Testis (tissue), 2 donors: ENCODE measurements at regions not wholly inside any gene's neighbourhood (a gene's known extent, or its start where the extent isn't known, plus 50 kb on each side); places are given as distances from the start of the nearest gene placed in this dataset.

Source experiments
- CTCF ChIP-seq, 3 experiments: fragments of 450-650 bp in 2 of 3; fragments of 200-600 bp in 1 of 3; sonication (generic) in 1 of 3; IDR thresholded peaks; one replicate each; pipeline ENCODE4 v1.5.1; 2016 to 2019; ENCODE audit warnings: antibody characterized with exemption in 3 of 3, mild to moderate bottlenecking in 2 of 3, moderate library complexity in 1 of 3
- POLR2A ChIP-seq: fragments of 450-650 bp; IDR thresholded peaks from one replicate; pipeline ENCODE4 v1.6.1; 2017; ENCODE audit warnings: antibody characterized with exemption, mild to moderate bottlenecking, moderate library complexity

DNA sequence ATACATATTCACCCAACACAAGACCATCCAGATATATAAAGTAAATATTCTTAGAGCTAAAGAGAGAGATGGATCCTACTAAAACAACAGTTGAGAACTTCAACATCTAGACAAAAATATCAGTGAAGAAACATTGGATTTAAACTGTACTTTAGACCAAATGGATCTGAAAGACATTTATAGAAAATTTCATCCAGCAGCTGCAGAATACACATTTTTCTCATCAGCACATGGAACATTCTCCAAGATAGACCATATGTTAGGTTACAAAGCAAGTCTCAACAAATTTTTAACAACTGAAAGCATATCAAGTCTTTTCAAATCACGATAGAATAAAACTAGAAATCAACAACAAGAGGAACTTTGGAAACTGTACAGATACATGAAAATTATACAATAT, 369.0 kb upstream of the CCDC54 start:
- TF ChIP-seq CTCF (IDR thresholded peaks at IDR 0.05), result no peak
- TF ChIP-seq POLR2A, result no peak
